Upper lobe of right lung (tissue), 1 donor: ENCODE measurements at regions not wholly inside any gene's neighbourhood (a gene's known extent, or its start where the extent isn't known, plus 50 kb on each side); places are given as distances from the start of the nearest gene placed in this dataset.
"Not testable (repeated sequence)": the region's sequence is repeated elsewhere in the genome, so short reads cannot be mapped to it uniquely, and the experiment has no call there.

Experiments
- ATAC-seq: fragments of 200-7000 bp; cut with Tn5 transposase; one replicate; pipeline ENCODE4 v1.9.1; 2020; ENCODE audit warnings: mild to moderate bottlenecking, moderate library complexity
- DNase-seq: peaks from one replicate; pipeline ENCODE4 v3.0.0-alpha.2; 2020
- H3K27ac ChIP-seq: fragments of 200-600 bp; one replicate; pipeline ENCODE4 v1.8.0; 2022
- H3K27me3 ChIP-seq: fragments of 200-600 bp; one replicate; pipeline ENCODE4 v1.8.0; 2022; ENCODE audit warnings: mild to moderate bottlenecking
- H3K36me3 ChIP-seq: fragments of 200-600 bp; one replicate; pipeline ENCODE4 v1.8.0; 2022
- H3K4me1 ChIP-seq: fragments of 200-600 bp; one replicate; pipeline ENCODE4 v1.8.0; 2022
- H3K4me3 ChIP-seq: fragments of 200-600 bp; one replicate; pipeline ENCODE4 v1.8.0; 2022; ENCODE audit warnings: mild to moderate bottlenecking
- H3K9me3 ChIP-seq: fragments of 200-600 bp; one replicate; pipeline ENCODE4 v1.8.0; 2022
- CTCF ChIP-seq: fragments of 200-600 bp; IDR thresholded peaks from one replicate; pipeline ENCODE4 v1.8.0; 2022; ENCODE audit warnings: antibody characterized with exemption
- intact Hi-C: fragments of 100-400 bp; cut with DNase I; formaldehyde crosslinking; loops from one replicate; pipeline ENCODE4 v1.11.0; 2022
- donor health status: DM: no; HTN: yes; CAD: no; lungs with severe emphysema.

DNA sequence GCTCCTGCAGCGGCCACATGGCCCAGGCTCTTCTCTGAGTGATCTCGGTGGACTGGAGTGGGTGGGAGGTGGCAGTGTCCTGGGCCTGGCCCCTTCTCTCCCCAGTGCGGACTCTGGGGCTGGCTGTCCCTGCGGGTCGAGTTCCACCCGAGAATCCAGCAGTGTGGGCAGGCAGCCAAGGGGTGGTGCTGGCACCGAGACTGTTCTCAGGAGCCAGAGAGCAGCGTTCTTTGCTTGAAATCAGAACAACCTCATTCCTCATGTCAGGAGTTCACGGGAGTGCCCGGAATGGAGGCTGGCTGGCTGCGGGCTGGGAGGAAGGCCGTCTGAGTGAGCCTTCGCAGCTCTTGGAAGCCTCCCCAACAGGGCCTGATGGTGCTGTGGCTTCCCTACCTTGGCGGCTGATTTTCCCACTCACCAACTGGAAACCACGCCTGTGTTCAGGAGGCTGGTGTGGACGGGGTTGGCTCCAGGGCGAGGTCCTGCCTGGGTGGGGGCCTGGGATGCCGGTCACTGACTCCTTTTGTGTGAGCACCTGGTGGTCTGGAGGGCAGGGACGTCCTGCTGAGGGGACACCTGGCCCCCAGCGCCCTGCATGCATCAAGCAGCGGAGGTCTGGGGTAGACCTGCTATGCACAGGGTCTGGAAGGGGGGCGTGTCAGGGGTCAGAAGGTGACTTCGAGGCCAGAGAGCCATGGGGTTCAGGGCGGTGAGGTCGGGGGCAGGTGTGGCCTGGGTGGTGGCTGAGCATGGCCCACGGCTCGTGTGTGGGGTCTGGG, 137.6 kb downstream of the TMEM121 start:
- H3K27me3 ChIP-seq, H3K4me1 ChIP-seq, H3K9me3 ChIP-seq, H3K36me3 ChIP-seq, intact Hi-C loops, H3K4me3 ChIP-seq, ATAC-seq, H3K27ac ChIP-seq: not testable (repeated sequence)
- peak; percentile 83 for DNase-seq

GRCh38 chr14:105664691-105665090, 138.3 kb downstream of the TMEM121 start:
- Histone ChIP-seq H3K9me3 (no peaks in the 10 kb centered on the region), H3K4me1 (no peaks in the 10 kb centered on the region), H3K4me3 (no peak overlapping the region), H3K36me3 (no peaks in the 10 kb centered on the region), H3K27ac (no peak overlapping the region), H3K27me3 (no peaks in the 10 kb centered on the region)
- intact Hi-C loops, result no loop called here
- no peak for TF ChIP-seq CTCF
- DNase-seq (no peak), ATAC-seq (peak; percentile 16)

GRCh38 chr14:105665247-105665950, 139.0 kb downstream of the TMEM121 start:
- no peaks in the 10 kb centered on the region for H3K36me3 ChIP-seq
- no peaks in the 10 kb centered on the region for H3K9me3 ChIP-seq
- TF ChIP-seq CTCF, result no peak
- ATAC-seq (peak; percentile 38), DNase-seq (no peak)
- H3K4me1 ChIP-seq, result no peaks in the 10 kb centered on the region
- H3K27ac ChIP-seq, result no peak overlapping the region
- H3K27me3 ChIP-seq, result no peaks in the 10 kb centered on the region
- intact Hi-C loops, result no loop called here
- no peak overlapping the region for H3K4me3 ChIP-seq

DNA sequence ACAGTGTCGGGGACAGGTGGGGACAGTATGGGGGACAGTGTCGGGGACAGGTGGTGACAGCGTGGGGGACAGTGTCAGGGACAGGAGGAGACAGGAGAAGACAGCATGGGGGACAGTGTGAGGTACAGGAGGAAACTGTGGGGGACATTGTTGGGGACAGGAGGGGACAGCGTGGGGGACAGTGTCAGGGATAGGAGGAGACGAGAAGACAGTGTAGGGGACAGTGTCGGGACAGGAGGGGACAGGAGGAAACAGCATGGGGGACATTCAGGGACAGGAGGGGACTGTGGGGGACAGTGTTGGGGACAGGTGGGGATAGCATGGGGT, 139.5 kb downstream of the TMEM121 start:
- no peaks in the 10 kb centered on the region for H3K4me1 ChIP-seq
- H3K4me3 ChIP-seq, result no peak overlapping the region
- DNase-seq (no peak), ATAC-seq (peak; percentile 22)
- no peak for TF ChIP-seq CTCF
- H3K27me3 ChIP-seq, result no peaks in the 10 kb centered on the region
- intact Hi-C loops, result no loop called here
- no peak overlapping the region for H3K27ac ChIP-seq
- no peaks in the 10 kb centered on the region for H3K36me3 ChIP-seq
- no peaks in the 10 kb centered on the region for H3K9me3 ChIP-seq

DNA sequence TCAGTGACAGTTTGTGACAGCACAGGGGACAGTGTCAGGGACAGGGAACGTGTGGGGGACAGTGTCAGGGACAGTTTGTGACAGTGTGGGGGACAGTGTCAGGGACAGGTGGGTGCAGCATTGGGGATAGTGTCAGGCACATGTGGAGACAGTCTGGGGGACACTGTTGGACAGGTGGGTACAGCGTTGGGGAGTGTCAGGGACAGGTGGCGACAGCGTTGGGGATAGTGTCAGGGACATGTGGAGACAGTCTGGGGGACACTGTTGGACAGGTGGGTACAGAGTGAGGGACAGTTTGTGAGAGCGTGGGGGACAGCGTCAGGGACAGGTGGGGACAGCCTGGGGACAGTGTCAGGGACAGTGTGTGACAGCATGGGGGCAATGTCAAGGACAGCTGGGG, 140.0 kb downstream of the TMEM121 start:
- DNase-seq, result no peak
- H3K27me3 ChIP-seq, result no peaks in the 10 kb centered on the region
- intact Hi-C loops, result no loop called here
- H3K27ac ChIP-seq, result no peak overlapping the region
- no peaks in the 10 kb centered on the region for H3K36me3 ChIP-seq
- ATAC-seq, result peak; percentile 52
- TF ChIP-seq CTCF, result no peak
- no peaks in the 10 kb centered on the region for H3K9me3 ChIP-seq
- H3K4me1 ChIP-seq, result no peaks in the 10 kb centered on the region
- H3K4me3 ChIP-seq, result no peak overlapping the region

- DNase-seq, H3K4me3 ChIP-seq, H3K27me3 ChIP-seq, H3K4me1 ChIP-seq, H3K36me3 ChIP-seq, H3K27ac ChIP-seq, intact Hi-C loops, H3K9me3 ChIP-seq, ATAC-seq: not testable (repeated sequence)
Measured at GRCh38 chr14:105666991-105667662, 140.7 kb downstream of the TMEM121 start.

GRCh38 chr14:105667663-105668020, 141.3 kb downstream of the TMEM121 start:
- H3K9me3 ChIP-seq, H3K4me3 ChIP-seq, intact Hi-C loops, ATAC-seq, H3K27me3 ChIP-seq, DNase-seq, H3K36me3 ChIP-seq, H3K27ac ChIP-seq, H3K4me1 ChIP-seq: not testable (repeated sequence)

DNA sequence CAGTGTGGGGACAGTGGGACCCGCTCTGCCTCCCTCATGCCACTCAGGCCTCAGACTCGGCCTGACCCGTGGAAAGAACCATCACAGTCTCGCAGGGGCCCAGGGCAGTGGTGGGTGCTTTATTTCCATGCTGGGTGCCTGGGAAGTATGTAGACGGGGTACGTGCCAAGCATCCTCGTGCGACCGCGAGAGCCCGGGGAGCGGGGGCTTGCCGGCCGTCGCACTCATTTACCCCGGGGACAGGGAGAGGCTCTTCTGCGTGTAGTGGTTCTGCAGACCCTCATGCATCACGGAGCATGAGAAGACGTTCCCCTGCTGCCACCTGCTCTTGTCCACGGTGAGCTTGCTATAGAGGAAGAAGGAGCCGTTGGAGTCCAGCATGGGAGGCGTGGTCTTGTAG, 141.6 kb downstream of the TMEM121 start:
- DNase-seq, H3K27ac ChIP-seq, ATAC-seq, intact Hi-C loops, H3K9me3 ChIP-seq, H3K36me3 ChIP-seq, H3K27me3 ChIP-seq, H3K4me3 ChIP-seq, H3K4me1 ChIP-seq: not testable (repeated sequence)

GRCh38 chr14:105668471-105669230, 142.3 kb downstream of the TMEM121 start:
- DNase-seq, H3K27me3 ChIP-seq, H3K4me3 ChIP-seq, H3K27ac ChIP-seq, H3K9me3 ChIP-seq, ATAC-seq, H3K36me3 ChIP-seq, intact Hi-C loops, H3K4me1 ChIP-seq: not testable (repeated sequence)
